ENCODE measurements at regions not wholly inside any gene's neighbourhood (a gene's known extent, or its start where the extent isn't known, plus 50 kb on each side); places are given as distances from the start of the nearest gene placed in this dataset.

DNA sequence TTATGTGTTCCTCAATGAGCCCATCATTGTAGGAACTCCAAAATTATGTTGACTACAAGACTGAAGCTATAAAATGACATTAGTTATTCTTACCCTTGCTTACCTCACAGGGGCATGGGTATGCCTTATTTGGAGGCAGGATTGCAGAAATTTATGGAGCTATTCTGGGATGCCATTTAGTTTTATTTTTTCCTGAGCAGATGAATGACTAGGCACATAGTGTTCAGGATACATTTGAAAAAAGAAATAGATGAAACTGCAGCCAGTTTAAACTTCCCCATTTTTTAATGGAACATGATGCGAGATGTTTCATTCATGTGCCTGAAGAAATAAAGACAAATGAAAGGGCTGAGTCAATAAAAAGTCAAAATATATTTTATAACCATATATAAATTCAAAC is 399.2 kb upstream of the JAG1 start:
- TF ChIP-seq POLR2A (IDR thresholded peaks at IDR 0.05) (no peak), CTCF (IDR thresholded peaks at IDR 0.05) (no peak)
